ENCODE measurements at regions not wholly inside any gene's neighbourhood (a gene's known extent, or its start where the extent isn't known, plus 50 kb on each side); places are given as distances from the start of the nearest gene placed in this dataset.

GRCh38 chr14:66330228-66330627 is 155.9 kb upstream of the CCDC196 start:
- TF ChIP-seq CTCF (conservative IDR thresholded peaks at IDR 0.05) (no peak), ZFX (IDR thresholded peaks at IDR 0.05) (no peak)
